Transverse colon (tissue), 4 donors: ENCODE measurements at regions not wholly inside any gene's neighbourhood (a gene's known extent, or its start where the extent isn't known, plus 50 kb on each side); places are given as distances from the start of the nearest gene placed in this dataset.

ENCODE experiments used
- EP300 ChIP-seq: sonication (generic); formaldehyde crosslinking; IDR thresholded peaks from one replicate; pipeline ENCODE4 v1.6.1; 2017; ENCODE audit warnings: antibody characterized with exemption, low read depth
- POLR2A ChIP-seq: fragments of 450-650 bp; IDR thresholded peaks from one replicate; pipeline ENCODE4 v1.6.1; 2016; ENCODE audit warnings: antibody characterized with exemption, mild to moderate bottlenecking, moderate library complexity
- POLR2AphosphoS5 ChIP-seq, 3 donors: sonication (generic); formaldehyde crosslinking; IDR thresholded peaks; one replicate each; pipeline ENCODE4 v1.6.1; 2016; ENCODE audit warnings: antibody characterized with exemption in 3 of 3
- TF ChIP-seq, protein P1 (sequence below), 5 experiments: fragments of 200-600 bp in 3 of 5; fragments of 450-650 bp in 2 of 5; sonication (generic) in 3 of 5; IDR thresholded peaks; 1 replicate in 2 of 5; 2 replicates in 3 of 5; pipeline ENCODE4 v1.5.1; 2016 to 2017; ENCODE audit warnings: antibody characterized with exemption in 5 of 5, inconsistent platforms in 3 of 5, mild to moderate bottlenecking in 2 of 5, moderate library complexity in 1 of 5

GRCh38 chr7:13290975-13291374 is 603.5 kb downstream of the ARL4A start:
- TF ChIP-seq, protein P1, sequence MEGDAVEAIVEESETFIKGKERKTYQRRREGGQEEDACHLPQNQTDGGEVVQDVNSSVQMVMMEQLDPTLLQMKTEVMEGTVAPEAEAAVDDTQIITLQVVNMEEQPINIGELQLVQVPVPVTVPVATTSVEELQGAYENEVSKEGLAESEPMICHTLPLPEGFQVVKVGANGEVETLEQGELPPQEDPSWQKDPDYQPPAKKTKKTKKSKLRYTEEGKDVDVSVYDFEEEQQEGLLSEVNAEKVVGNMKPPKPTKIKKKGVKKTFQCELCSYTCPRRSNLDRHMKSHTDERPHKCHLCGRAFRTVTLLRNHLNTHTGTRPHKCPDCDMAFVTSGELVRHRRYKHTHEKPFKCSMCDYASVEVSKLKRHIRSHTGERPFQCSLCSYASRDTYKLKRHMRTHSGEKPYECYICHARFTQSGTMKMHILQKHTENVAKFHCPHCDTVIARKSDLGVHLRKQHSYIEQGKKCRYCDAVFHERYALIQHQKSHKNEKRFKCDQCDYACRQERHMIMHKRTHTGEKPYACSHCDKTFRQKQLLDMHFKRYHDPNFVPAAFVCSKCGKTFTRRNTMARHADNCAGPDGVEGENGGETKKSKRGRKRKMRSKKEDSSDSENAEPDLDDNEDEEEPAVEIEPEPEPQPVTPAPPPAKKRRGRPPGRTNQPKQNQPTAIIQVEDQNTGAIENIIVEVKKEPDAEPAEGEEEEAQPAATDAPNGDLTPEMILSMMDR (IDR thresholded peaks at IDR 0.05), result no peak
- TF ChIP-seq EP300 (no peak), POLR2A (no peak), POLR2AphosphoS5 (IDR thresholded peaks at IDR 0.05) (no peak)
